DMS53 (cell line): ENCODE measurements at regions not wholly inside any gene's neighbourhood (a gene's known extent, or its start where the extent isn't known, plus 50 kb on each side); places are given as distances from the start of the nearest gene placed in this dataset.
A peak's percentile ranks its signal among the peaks of the same experiment; 100 is the strongest.
"Not testable (repeated sequence)": the region's sequence is repeated elsewhere in the genome, so short reads cannot be mapped to it uniquely, and the experiment has no call there.

Experiments used
- DNase-seq: peaks from one replicate; lab custom pipeline; 2025; lab: John Stamatoyannopoulos, UW

DNA sequence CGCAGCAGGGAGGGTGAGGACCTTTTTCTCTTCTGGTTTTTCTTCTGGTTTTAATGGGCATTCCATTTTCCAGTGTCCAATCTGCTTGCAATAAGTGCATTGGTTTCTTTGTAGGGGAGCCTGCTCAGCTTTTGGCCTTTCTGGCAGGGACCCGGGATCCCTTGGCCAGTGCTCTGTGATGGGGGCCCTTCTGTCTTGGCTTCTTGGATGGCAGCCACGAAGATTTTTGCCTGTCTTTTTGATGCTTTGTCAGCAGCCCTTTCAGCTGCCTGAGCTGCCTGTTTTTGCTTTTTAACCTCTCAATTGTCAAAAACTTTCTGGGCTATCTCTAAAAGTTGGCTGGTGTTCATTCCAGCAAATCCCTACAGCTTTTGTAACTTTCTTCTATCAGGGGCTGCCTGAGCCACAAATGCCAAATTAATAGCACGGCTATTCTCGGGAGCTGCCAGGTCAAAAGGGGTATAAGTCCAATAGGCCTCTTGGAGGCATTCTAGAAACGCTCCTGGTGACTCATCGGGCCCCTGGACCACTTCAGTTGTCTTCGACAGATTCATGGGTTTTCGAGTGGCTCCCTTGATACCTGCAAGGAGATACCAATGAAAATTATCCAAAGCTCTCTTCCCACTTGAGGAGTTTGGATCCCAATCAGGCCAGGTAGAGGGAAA lies 179.9 kb upstream of the MBL2 start:
- DNase-seq: no peak

- DNase-seq: peak; percentile 78
These were observed 179.2 kb upstream of the MBL2 start for GRCh38 chr10:52951824-52952223.

- DNase-seq: peak; percentile 8
These were observed 178.0 kb upstream of the MBL2 start for GRCh38 chr10:52950578-52950977.

DNA sequence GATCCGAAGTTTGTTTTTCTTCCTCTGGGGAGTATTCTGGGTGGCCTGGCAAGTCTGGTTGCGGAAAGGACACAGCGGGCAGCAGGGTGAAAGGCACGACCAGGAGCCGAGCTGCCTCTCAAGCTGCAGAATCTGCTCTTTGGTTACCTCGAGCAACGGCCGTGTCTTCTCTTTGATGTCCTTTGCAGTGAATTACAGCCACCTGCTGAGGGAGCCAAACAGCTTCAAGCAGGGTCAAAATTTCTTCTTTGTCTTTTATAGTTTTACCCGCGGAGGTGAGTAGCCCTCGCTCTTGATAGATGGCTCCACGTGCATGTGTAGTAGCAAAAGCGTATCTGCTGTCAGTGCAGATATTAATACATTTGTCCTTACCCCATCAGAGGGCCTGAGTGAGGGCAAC lies 177.3 kb upstream of the MBL2 start:
- DNase-seq: peak; percentile 76

DNA sequence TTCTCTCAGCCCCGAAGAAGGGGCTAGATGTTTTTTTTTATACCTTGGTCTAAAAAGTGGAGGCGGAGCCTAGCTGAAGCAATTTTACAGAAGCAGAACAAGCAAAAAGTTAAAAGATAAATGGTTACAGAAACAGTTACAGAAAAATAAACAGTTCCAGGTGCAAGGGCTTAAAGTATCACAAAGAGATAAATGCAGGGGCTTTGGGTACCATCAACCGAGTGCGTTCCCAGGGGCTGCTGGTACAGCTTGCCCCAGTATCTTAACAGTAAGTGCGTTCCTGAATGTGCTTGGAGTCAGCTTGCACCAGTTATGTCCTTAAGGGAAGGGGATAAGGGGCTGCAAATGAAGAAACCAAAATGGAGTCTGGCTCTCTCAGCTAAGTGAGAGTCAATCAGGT lies 173.9 kb upstream of the MBL2 start:
- no peak for DNase-seq

DNA sequence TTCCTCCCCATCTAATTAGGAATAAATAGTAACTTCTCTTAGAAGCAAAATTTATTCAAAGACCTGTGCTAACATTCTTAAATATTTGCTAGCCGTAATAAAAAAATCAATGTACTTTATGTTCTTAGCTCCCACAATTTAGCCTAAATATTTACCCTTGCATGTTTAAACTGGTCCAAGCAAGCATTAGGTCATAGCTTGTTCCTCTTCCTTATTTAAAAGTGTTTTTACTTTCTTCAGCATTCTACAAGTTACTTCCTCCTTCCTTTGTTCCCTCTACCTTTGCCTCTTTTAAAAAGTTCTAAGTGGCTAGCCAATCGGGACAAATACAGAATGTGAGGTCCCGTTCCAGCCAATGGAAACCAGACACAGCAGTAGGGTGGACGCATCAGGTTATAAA lies 172.9 kb upstream of the MBL2 start:
- not testable (repeated sequence) for DNase-seq

DNA sequence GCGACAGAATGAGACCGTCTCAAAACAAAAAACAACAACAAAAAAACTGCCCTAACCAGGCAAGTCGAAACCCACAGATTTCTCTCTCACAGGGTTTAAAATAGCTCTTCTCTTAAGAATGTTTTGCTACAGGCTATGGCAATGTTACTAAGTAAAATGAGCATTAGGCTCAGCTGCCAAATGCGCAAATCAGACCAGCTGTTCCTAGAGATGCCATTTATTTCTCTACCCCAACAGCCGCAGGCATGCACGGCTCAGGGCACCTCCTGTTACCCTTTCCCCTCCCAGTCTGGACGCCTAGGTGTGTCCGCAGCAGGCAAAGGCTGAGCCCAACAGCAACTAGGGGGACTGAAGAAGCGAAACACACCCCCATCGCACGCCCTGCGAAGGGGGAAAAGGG lies 168.3 kb upstream of the MBL2 start:
- DNase-seq: no peak

GRCh38 chr10:52939894-52940293 lies 167.3 kb upstream of the MBL2 start:
- DNase-seq: no peak

GRCh38 chr10:52933748-52934147 lies 161.2 kb upstream of the MBL2 start:
- DNase-seq: no peak

- DNase-seq: no peak
These were observed 155.1 kb upstream of the MBL2 start for GRCh38 chr10:52927678-52928077.

DNA sequence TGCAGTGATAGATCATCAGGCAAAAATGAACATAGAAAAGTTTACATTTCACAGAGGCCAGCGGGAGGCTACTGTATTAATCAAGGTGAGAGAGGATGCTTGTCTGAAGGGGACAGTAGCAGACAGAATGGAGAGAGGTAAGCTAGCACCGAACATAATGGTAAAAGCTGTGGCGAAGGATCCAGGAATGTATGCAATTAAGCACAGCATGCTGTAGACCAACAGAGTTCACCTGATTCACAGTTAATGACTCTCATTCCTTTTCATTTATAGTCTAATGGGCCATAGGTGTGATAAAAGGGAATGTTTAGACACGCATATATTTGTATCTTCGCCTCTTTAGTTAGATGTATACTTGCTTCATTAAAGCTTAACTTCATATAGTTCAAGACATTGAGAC lies 150.9 kb upstream of the MBL2 start:
- DNase-seq: no peak

- DNase-seq: no peak
These were observed 146.2 kb upstream of the MBL2 start for GRCh38 chr10:52918714-52919305.

- no peak for DNase-seq
These were observed 142.8 kb upstream of the MBL2 start for GRCh38 chr10:52915391-52915790.

DNA sequence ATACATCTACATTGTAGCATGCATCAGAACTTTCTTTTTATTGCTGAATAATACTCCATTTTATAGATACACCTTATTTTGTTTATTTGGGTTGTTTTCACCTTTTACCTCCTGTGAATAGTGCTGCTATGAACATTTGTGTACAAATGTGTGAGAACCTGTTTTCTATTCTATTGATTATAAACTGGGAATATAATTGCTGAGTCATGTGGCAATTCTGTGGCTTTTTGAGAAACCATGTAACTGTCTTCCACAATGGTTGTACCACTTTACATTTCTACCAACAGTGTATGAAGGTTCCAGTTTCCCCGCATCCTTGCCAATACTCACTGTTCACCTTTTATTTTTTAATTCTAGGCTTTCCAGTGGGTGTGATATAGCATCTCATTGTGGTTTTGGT lies 138.6 kb upstream of the MBL2 start:
- DNase-seq: no peak

DNA sequence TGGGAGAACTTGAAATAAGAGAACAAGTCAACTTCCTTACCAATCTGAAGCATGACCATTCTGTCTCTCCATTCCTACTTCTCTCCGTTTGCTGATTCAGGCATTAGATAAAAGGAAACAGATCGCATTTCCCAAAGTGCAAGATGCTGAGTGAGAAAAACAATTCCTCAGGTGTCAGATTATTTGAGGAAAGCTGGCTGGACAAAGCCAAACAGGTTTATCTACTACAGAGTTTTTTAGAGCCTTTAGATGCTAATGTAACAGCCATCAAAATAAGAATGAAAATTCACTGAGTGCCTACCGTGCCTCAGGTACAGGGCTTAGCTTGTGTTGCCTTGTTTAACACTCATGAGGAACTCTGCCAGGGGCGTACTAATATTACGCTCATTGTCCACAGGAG lies 135.9 kb upstream of the MBL2 start:
- DNase-seq: no peak

GRCh38 chr10:52906046-52906445 lies 133.5 kb upstream of the MBL2 start:
- peak; percentile 8 for DNase-seq

DNA sequence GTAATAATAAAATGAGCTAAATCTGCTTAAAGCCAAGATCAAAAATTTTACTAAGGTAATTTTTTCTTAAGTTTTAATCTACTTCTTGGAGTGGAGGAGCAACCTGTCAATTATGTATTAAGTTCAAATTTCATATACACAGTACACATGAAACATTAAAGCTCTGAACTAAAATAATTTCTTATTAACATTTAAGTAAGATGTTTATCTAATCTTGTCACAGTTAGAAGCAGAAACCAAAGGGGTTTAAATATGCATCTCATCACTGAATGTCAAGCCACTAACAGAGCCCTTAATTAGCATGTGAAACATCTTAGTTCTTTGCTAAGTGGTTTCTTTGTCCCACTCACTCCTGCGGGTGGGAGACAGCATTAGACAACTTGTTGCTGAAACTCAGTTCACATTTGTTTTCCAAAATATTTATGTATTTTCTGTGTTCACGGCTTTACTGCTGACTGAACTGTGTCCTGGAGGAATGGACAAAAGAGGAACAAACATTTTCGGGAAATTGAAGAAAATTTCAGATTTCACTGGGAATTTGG lies 130.9 kb upstream of the MBL2 start:
- DNase-seq: no peak

DNA sequence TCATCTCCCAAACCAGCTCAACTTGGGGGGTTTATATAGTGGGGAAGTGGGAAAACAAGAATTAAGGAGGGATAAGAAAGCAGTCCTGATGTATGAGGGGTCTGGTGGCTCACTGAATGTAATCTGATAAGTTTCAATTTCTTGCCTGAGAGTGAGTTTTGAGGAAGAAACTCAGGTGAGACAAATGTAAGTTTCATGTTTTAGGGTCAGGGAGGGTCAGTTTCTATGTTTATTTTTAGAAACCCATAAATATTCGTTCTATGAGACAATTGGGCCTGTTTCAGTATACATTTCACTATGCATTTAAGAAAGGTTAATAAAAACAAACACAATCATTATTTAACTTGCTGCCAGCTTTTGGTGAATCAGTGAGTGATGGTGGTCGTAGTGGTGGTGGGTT lies 128.0 kb upstream of the MBL2 start:
- no peak for DNase-seq

DNA sequence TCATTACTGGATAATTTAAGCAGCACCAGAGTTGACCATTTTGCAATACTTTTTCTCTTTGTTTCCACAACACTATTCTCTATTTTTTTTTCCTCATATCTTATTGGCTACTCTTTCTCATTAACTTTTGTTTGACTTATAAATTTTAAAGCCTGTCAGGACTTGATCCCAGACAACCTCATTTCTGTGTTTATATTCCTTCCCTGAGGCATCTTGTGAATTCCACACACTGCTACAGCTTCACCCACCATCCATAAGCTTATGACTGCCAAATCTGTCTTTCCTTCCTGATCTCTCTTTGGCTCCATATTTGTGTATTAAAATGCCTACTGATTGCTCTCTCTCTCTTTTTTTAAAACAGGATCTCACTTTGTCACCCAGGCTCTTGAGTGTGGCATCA lies 124.6 kb upstream of the MBL2 start:
- no peak for DNase-seq

DNA sequence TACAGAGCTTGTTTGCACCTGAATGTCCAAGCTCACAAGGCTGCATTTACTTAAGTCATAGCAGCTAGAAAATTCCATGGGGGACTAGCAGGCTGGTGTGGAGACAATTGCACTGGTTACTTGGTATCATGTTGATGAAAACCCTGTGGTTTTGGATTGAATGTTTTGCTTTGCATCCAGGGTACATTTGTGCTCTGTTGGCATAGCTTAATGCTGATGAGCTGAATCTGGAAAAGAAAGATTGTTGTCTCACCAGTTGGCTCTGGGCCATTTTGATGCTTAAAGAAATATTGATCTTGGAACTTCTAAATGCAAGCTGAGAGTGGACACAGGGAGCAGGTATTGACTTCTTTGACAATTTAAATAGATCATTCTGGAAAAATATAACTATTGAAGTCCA lies 122.5 kb upstream of the MBL2 start:
- DNase-seq: no peak

DNA sequence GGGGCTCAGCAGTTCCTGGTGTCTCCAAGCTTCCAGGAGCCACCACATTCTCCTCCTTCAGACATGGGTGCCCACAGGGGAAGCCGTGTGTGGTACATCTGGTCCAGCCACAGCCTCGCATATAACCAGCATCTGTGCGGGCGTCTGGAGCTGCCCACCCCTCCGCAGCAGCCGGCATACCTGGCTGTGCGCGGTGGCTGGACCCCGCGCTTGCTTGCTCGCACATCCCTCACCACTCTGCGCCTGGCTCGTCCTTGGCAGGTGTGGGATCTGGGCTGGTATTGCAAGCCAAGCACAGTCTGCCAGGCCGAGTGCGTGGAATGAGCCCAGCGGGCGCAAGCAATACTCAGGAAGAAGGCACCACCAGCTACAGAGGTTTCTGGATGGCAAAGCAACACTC lies 117.7 kb upstream of the MBL2 start:
- no peak for DNase-seq

- no peak for DNase-seq
These were observed 117.0 kb upstream of the MBL2 start for GRCh38 chr10:52889611-52890010.

DNA sequence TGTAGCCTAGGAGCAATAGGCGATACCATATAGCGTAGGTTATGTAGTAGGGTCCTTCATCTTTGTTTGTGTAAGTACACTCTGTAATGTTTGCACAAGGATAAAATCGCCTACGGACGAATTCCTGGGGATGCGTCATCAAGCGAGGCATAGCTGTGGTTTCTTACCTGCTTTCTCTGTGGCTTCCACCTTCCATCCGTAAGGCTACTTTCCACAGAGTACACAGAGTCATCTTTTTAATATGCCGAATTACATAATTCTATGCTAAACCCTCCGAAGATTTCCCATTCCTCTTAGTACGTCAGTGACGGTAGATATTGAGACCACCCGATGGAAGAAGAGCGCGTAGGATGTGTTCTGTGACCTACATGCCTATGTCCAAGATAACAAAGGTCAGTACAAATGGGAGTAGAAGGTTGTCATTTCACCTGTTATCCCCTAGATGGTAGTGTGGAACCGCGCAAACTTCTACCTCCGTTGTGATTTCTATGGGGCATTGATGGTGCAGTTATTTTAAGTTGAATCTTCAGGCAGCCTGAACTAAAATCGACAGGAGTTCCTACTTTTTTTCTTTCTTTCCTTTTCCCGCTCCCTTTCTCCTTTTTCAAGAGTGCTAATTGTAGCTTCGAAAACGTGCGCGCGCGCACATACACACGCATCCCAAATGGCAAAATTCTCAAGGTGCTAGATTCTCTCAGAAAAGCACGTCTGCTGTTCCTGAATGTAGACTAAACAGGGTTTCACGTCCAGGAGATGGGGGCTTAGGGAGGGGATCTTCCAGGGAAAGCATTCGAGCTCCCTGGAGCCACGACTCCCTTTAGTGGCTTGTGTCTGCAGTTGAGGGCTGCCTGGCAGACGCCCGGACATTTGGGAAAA lies 111.7 kb upstream of the MBL2 start:
- DNase-seq: peak; percentile 96
